ENCODE measurements at regions not wholly inside any gene's neighbourhood (a gene's known extent, or its start where the extent isn't known, plus 50 kb on each side); places are given as distances from the start of the nearest gene placed in this dataset.

GRCh38 chr16:35142809-35143192 lies 1683.4 kb downstream of the TP53TG3F start:
- TF ChIP-seq SP1 (IDR thresholded peaks at IDR 0.05) (no peak), FOXA1 (IDR thresholded peaks at IDR 0.05) (no peak), FOXM1 (IDR thresholded peaks at IDR 0.05; ENCODE audit: borderline replicate concordance) (no peak), ARNT (IDR thresholded peaks at IDR 0.05) (no peak), ELF4 (IDR thresholded peaks at IDR 0.05) (no peak), CTBP1 (IDR thresholded peaks at IDR 0.05; ENCODE audit: borderline replicate concordance) (no peak), SUZ12 (IDR thresholded peaks at IDR 0.05) (no peak), PKNOX1 (IDR thresholded peaks at IDR 0.05) (no peak)

Measured in HEK293T (cell line).